Activated naive CD4-positive, alpha-beta T cell treated with anti-CD3 and anti-CD28 coated beads, Interleukin-2, amount 10 ng/mL, durations not matched to agents 7 days and 5 days (primary cell): ENCODE measurements at regions not wholly inside any gene's neighbourhood (a gene's known extent, or its start where the extent isn't known, plus 50 kb on each side); places are given as distances from the start of the nearest gene placed in this dataset.

ENCODE experiments used
- CTCF ChIA-PET: fragments of 350-600 bp; sonication (Branson Sonifier 250); formaldehyde crosslinking; loops from one replicate; lab custom pipeline; 2021; ENCODE audit warnings: antibody characterized with exemption; lab: Charles Lee
- DNase-seq: peaks from one replicate; pipeline ENCODE4 v3.0.0-alpha.2; 2020
- H3K27ac Mint-ChIP-seq: one replicate; pipeline ENCODE4 v1.8.0; 2021; ENCODE audit warnings: mild to moderate bottlenecking, moderate library complexity, mixed read lengths
- H3K27me3 Mint-ChIP-seq: one replicate; pipeline ENCODE4 v1.8.0; 2021; ENCODE audit warnings: mild to moderate bottlenecking, mixed read lengths
- H3K36me3 Mint-ChIP-seq: one replicate; pipeline ENCODE4 v1.8.0; 2021; ENCODE audit warnings: mixed read lengths
- H3K4me1 Mint-ChIP-seq: one replicate; pipeline ENCODE4 v1.8.0; 2021; ENCODE audit warnings: mixed read lengths
- H3K4me3 Mint-ChIP-seq: one replicate; pipeline ENCODE4 v1.8.0; 2021; ENCODE audit warnings: mild to moderate bottlenecking, moderate library complexity, mixed read lengths
- H3K9me3 Mint-ChIP-seq: one replicate; pipeline ENCODE4 v1.8.0; 2021; ENCODE audit warnings: mixed read lengths

- Mint-ChIP-seq H3K36me3 (no peaks in the 10 kb centered on the region), H3K4me1 (no peaks in the 10 kb centered on the region), H3K27me3 (peaks cover 18% of the 10 kb centered on the region), H3K4me3 (no peak overlapping the region), H3K27ac (no peak overlapping the region), H3K9me3 (no peaks in the 10 kb centered on the region)
- CTCF ChIA-PET: interaction anchor here (0.9 kb wide), 1 partner anchor 16 kb away, joined by 3 read pairs; no protein-coding TSS in a partner anchor
- no peak for DNase-seq
Measured at GRCh38 chr2:205909184-205909572, 176.8 kb downstream of the INO80D start.

GRCh38 chr2:205908212-205909183 lies 177.5 kb downstream of the INO80D start:
- CTCF ChIA-PET: no interaction called here
- no peaks in the 10 kb centered on the region for H3K36me3 Mint-ChIP-seq
- H3K27ac Mint-ChIP-seq: no peak overlapping the region
- H3K4me1 Mint-ChIP-seq: no peaks in the 10 kb centered on the region
- no peaks in the 10 kb centered on the region for H3K9me3 Mint-ChIP-seq
- peaks cover 15% of the 10 kb centered on the region for H3K27me3 Mint-ChIP-seq
- no peak overlapping the region for H3K4me3 Mint-ChIP-seq
- no peak for DNase-seq

GRCh38 chr2:205906419-205906818 lies 179.6 kb downstream of the INO80D start:
- DNase-seq: no peak
- H3K27me3 Mint-ChIP-seq: peaks cover 10% of the 10 kb centered on the region
- no peak overlapping the region for H3K27ac Mint-ChIP-seq
- CTCF ChIA-PET: no interaction called here
- H3K36me3 Mint-ChIP-seq: no peaks in the 10 kb centered on the region
- H3K4me1 Mint-ChIP-seq: no peaks in the 10 kb centered on the region
- H3K9me3 Mint-ChIP-seq: no peaks in the 10 kb centered on the region
- no peak overlapping the region for H3K4me3 Mint-ChIP-seq

- DNase-seq: no peak
- no peak overlapping the region for H3K4me3 Mint-ChIP-seq
- no peaks in the 10 kb centered on the region for H3K9me3 Mint-ChIP-seq
- no peaks in the 10 kb centered on the region for H3K36me3 Mint-ChIP-seq
- H3K4me1 Mint-ChIP-seq: no peaks in the 10 kb centered on the region
- H3K27me3 Mint-ChIP-seq: peaks cover 10% of the 10 kb centered on the region
- H3K27ac Mint-ChIP-seq: no peak overlapping the region
- CTCF ChIA-PET: interaction anchor here (1.7 kb wide), 1 partner anchor 20 kb away, joined by 5 read pairs; no protein-coding TSS in a partner anchor
Measured at GRCh38 chr2:205905576-205905975, 180.4 kb downstream of the INO80D start.

- no peaks in the 10 kb centered on the region for H3K4me1 Mint-ChIP-seq
Measured at GRCh38 chr2:205904873-205905272, 181.1 kb downstream of the INO80D start.

GRCh38 chr2:205903549-205904129 lies 182.3 kb downstream of the INO80D start:
- CTCF ChIA-PET: no interaction called here
- H3K9me3 Mint-ChIP-seq: no peaks in the 10 kb centered on the region
- peaks cover 3% of the 10 kb centered on the region for H3K27me3 Mint-ChIP-seq
- peak; percentile 25 for DNase-seq
- H3K27ac Mint-ChIP-seq: no peak overlapping the region
- no peaks in the 10 kb centered on the region for H3K36me3 Mint-ChIP-seq
- no peaks in the 10 kb centered on the region for H3K4me1 Mint-ChIP-seq
- no peak overlapping the region for H3K4me3 Mint-ChIP-seq

More at GRCh38 chr2:205904873-205905272, 181.1 kb downstream of the INO80D start:
- H3K4me3 Mint-ChIP-seq: no peak overlapping the region
- H3K9me3 Mint-ChIP-seq: no peaks in the 10 kb centered on the region
- peaks cover 5% of the 10 kb centered on the region for H3K27me3 Mint-ChIP-seq
- CTCF ChIA-PET: interaction anchor here (1.7 kb wide), 1 partner anchor 21 kb away, joined by 5 read pairs; no protein-coding TSS in a partner anchor
- no peaks in the 10 kb centered on the region for H3K36me3 Mint-ChIP-seq
- DNase-seq: no peak
- H3K27ac Mint-ChIP-seq: no peak overlapping the region

- Mint-ChIP-seq H3K27ac (no peak overlapping the region), H3K4me3 (no peak overlapping the region)
- CTCF ChIA-PET: no interaction called here
Measured at GRCh38 chr2:205902900-205903237, 183.1 kb downstream of the INO80D start.

GRCh38 chr2:205902041-205902899 lies 183.7 kb downstream of the INO80D start:
- Mint-ChIP-seq H3K4me1 (no peaks in the 10 kb centered on the region), H3K27me3 (peaks cover 8% of the 10 kb centered on the region), H3K9me3 (no peaks in the 10 kb centered on the region), H3K36me3 (no peaks in the 10 kb centered on the region), H3K4me3 (no peak overlapping the region), H3K27ac (no peak overlapping the region)
- CTCF ChIA-PET: no interaction called here
- DNase-seq: no peak

More at GRCh38 chr2:205902900-205903237, 183.1 kb downstream of the INO80D start:
- peaks cover 8% of the 10 kb centered on the region for H3K27me3 Mint-ChIP-seq
- no peaks in the 10 kb centered on the region for H3K9me3 Mint-ChIP-seq
- DNase-seq: no peak
- no peaks in the 10 kb centered on the region for H3K4me1 Mint-ChIP-seq
- H3K36me3 Mint-ChIP-seq: no peaks in the 10 kb centered on the region

GRCh38 chr2:205901491-205901890 lies 184.5 kb downstream of the INO80D start:
- Mint-ChIP-seq H3K9me3 (no peaks in the 10 kb centered on the region), H3K27me3 (peaks cover 4% of the 10 kb centered on the region)
- CTCF ChIA-PET: no interaction called here

GRCh38 chr2:205898744-205899143 lies 187.2 kb downstream of the INO80D start:
- H3K27ac Mint-ChIP-seq: no peak overlapping the region
- DNase-seq: no peak
- no peaks in the 10 kb centered on the region for H3K4me1 Mint-ChIP-seq
- H3K27me3 Mint-ChIP-seq: peaks cover 9% of the 10 kb centered on the region
- H3K4me3 Mint-ChIP-seq: no peak overlapping the region
- CTCF ChIA-PET: no interaction called here
- H3K9me3 Mint-ChIP-seq: no peaks in the 10 kb centered on the region
- no peaks in the 10 kb centered on the region for H3K36me3 Mint-ChIP-seq

More at GRCh38 chr2:205901491-205901890, 184.5 kb downstream of the INO80D start:
- H3K27ac Mint-ChIP-seq: no peak overlapping the region
- H3K4me1 Mint-ChIP-seq: no peaks in the 10 kb centered on the region
- no peaks in the 10 kb centered on the region for H3K36me3 Mint-ChIP-seq
- no peak for DNase-seq
- H3K4me3 Mint-ChIP-seq: no peak overlapping the region

- H3K9me3 Mint-ChIP-seq: no peaks in the 10 kb centered on the region
- no peaks in the 10 kb centered on the region for H3K36me3 Mint-ChIP-seq
- H3K4me3 Mint-ChIP-seq: no peak overlapping the region
- no peaks in the 10 kb centered on the region for H3K4me1 Mint-ChIP-seq
- DNase-seq: no peak
- CTCF ChIA-PET: no interaction called here
- peaks cover 9% of the 10 kb centered on the region for H3K27me3 Mint-ChIP-seq
- no peak overlapping the region for H3K27ac Mint-ChIP-seq
Measured at GRCh38 chr2:205895981-205896655, 189.9 kb downstream of the INO80D start.

GRCh38 chr2:205892665-205893259 lies 193.2 kb downstream of the INO80D start:
- H3K27ac Mint-ChIP-seq: no peak overlapping the region
- H3K27me3 Mint-ChIP-seq: peaks cover 9% of the 10 kb centered on the region
- CTCF ChIA-PET: no interaction called here
- no peaks in the 10 kb centered on the region for H3K9me3 Mint-ChIP-seq
- H3K36me3 Mint-ChIP-seq: no peaks in the 10 kb centered on the region
- H3K4me1 Mint-ChIP-seq: no peaks in the 10 kb centered on the region
- DNase-seq: no peak
- H3K4me3 Mint-ChIP-seq: no peak overlapping the region

- Mint-ChIP-seq H3K4me3 (no peak overlapping the region), H3K27ac (no peak overlapping the region), H3K4me1 (no peaks in the 10 kb centered on the region), H3K27me3 (peaks cover 10% of the 10 kb centered on the region), H3K36me3 (no peaks in the 10 kb centered on the region), H3K9me3 (no peaks in the 10 kb centered on the region)
- no peak for DNase-seq
- CTCF ChIA-PET: no interaction called here
Measured at GRCh38 chr2:205892251-205892655, 193.7 kb downstream of the INO80D start.
